ENCODE measurements at regions not wholly inside any gene's neighbourhood (a gene's known extent, or its start where the extent isn't known, plus 50 kb on each side); places are given as distances from the start of the nearest gene placed in this dataset.

- TF ChIP-seq EZH2 (IDR thresholded peaks at IDR 0.05; ENCODE audit: borderline replicate concordance, low read length): no peak
- no peak for TF ChIP-seq CTCF (IDR thresholded peaks at IDR 0.05; ENCODE audit: low read length)
These were observed 91.3 kb downstream of the MAF start for GRCh38 chr16:79509211-79509631.
